Common myeloid progenitor, CD34-positive (primary cell): ENCODE measurements at regions not wholly inside any gene's neighbourhood (a gene's known extent, or its start where the extent isn't known, plus 50 kb on each side); places are given as distances from the start of the nearest gene placed in this dataset.

Experiments used
- CTCF ChIA-PET: fragments of 350-600 bp; sonication (Branson Sonifier 250); formaldehyde crosslinking; loops from one replicate; lab custom pipeline; 2021; ENCODE audit warnings: antibody characterized with exemption; lab: Charles Lee
- POLR2A ChIA-PET: fragments of 350-600 bp; sonication (Branson Sonifier 250); formaldehyde crosslinking; loops from one replicate; lab custom pipeline; 2021; ENCODE audit warnings: antibody characterized with exemption; lab: Charles Lee
- DNase-seq, 3 donors: peaks; one replicate each; pipeline versions ENCODE4 v3.0.0 to v3.0.0-alpha.2; 2013
- H3K27ac ChIP-seq, 2 experiments: 1 replicate in 1 of 2; 2 replicates in 1 of 2; pipeline ENCODE4 v1.7.0; 2013; ENCODE audit warnings: inconsistent platforms in 2 of 2, low read length in 2 of 2, mild to moderate bottlenecking in 2 of 2, low read depth in 1 of 2, moderate library complexity in 1 of 2; ENCODE audit not compliant: severe bottlenecking in 2 of 2, insufficient read depth in 1 of 2, poor library complexity in 1 of 2
- H3K27me3 ChIP-seq, 5 experiments: replicated peaks in 2 of 5; 1 replicate in 3 of 5; 2 replicates in 2 of 5; pipeline versions ENCODE4 v1.6.1 to v1.7.0; 2013; ENCODE audit warnings: low read length in 4 of 5, mild to moderate bottlenecking in 2 of 5, moderate library complexity in 2 of 5, inconsistent platforms in 1 of 5; ENCODE audit not compliant: insufficient read depth in 5 of 5, control insufficient read depth in 4 of 5
- H3K36me3 ChIP-seq, 4 experiments: 1 replicate in 2 of 4; 2 replicates in 2 of 4; pipeline versions ENCODE4 v1.6.1 to v1.7.0; 2013; ENCODE audit warnings: low read length in 3 of 4, control low read depth in 1 of 4, mild to moderate bottlenecking in 1 of 4; ENCODE audit not compliant: control insufficient read depth in 4 of 4, insufficient read depth in 4 of 4
- H3K4me1 ChIP-seq, 4 experiments: 1 replicate in 3 of 4; 2 replicates in 1 of 4; pipeline versions ENCODE4 v1.6.1 to v1.7.1; 2013; ENCODE audit warnings: low read length in 3 of 4, mild to moderate bottlenecking in 3 of 4, control low read depth in 1 of 4, inconsistent platforms in 1 of 4, moderate library complexity in 1 of 4; ENCODE audit not compliant: control insufficient read depth in 4 of 4, insufficient read depth in 4 of 4; ENCODE audit errors: control extremely low read depth in 1 of 4
- H3K4me3 ChIP-seq, 7 experiments: 1 replicate in 4 of 7; 2 replicates in 3 of 7; pipeline versions ENCODE4 v1.5.1 to v1.7.0; 2013; ENCODE audit warnings: mild to moderate bottlenecking in 7 of 7, low read length in 6 of 7, moderate library complexity in 6 of 7, inconsistent platforms in 2 of 7, low read depth in 2 of 7, control low read depth in 1 of 7; ENCODE audit not compliant: insufficient read depth in 4 of 7, control insufficient read depth in 1 of 7; ENCODE audit errors: extremely low read depth in 1 of 7
- H3K9me3 ChIP-seq, 5 experiments: 1 replicate in 4 of 5; 2 replicates in 1 of 5; pipeline versions ENCODE4 v1.6.1 to v1.7.1; 2013; ENCODE audit warnings: low read length in 4 of 5, mild to moderate bottlenecking in 2 of 5, inconsistent platforms in 1 of 5, low read depth in 1 of 5, moderate library complexity in 1 of 5; ENCODE audit not compliant: control insufficient read depth in 4 of 5, insufficient read depth in 2 of 5; ENCODE audit errors: control extremely low read depth in 1 of 5
- WGBS: methylation state at CpG from one replicate; pipeline ENCODE4 v1.1.5; 2013; ENCODE audit not compliant: insufficient coverage; 5-methylcytosine and 5-hydroxymethylcytosine counted together

DNA sequence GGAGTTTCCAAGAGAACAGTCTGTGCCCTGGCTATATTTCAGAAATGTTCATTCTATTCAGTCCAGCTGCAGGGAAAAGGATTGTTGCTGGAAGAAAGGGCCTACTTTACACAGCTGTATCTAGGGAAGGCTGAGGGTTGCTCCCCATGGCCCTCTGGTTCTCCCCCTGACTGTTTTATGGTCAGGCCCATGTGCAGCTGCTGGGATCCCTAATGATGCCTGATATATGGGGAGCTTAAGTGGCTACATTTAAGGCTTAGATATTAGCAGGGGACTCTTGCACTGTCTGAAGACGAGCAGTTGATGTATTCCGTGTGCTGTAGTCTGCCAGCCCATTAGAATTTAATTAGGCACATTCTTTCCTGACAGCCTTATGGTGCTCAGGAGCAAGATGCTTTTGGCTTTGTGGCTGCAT, 72.0 kb downstream of the FAM43A start:
- no peak for DNase-seq
- H3K4me3 ChIP-seq, result no peak overlapping the region
- WGBS, result 67% methylated on average over 2 of the region's 2 CpGs
- no peaks in the 10 kb centered on the region for H3K36me3 ChIP-seq
- no peaks in the 10 kb centered on the region for H3K9me3 ChIP-seq
- CTCF ChIA-PET, result interaction anchor here (0.6 to 0.7 kb wide), 2 partner anchors 71 to 100 kb away, joined by 3 read pairs; no protein-coding TSS in a partner anchor
- no peak overlapping the region for H3K27ac ChIP-seq
- POLR2A ChIA-PET, result interaction anchor here (1.5 kb wide), 1 partner anchor 12 kb away, joined by 4 read pairs; no protein-coding TSS in a partner anchor
- H3K4me1 ChIP-seq, result peaks cover 0 to 2% (median 0%) of the 10 kb centered on the region in 4 experiments
- H3K27me3 ChIP-seq, result no peaks in the 10 kb centered on the region

- Histone ChIP-seq H3K27ac (no peak overlapping the region), H3K27me3 (no peaks in the 10 kb centered on the region), H3K9me3 (no peaks in the 10 kb centered on the region), H3K4me3 (no peak overlapping the region), H3K4me1 (peaks cover 0 to 2% (median 0%) of the 10 kb centered on the region in 4 experiments), H3K36me3 (no peaks in the 10 kb centered on the region)
- ChIA-PET POLR2A (no interaction called here), CTCF (no interaction called here)
- WGBS, result 100% methylated on average over 1 of the region's 2 CpGs
- no peak for DNase-seq
These were observed 73.0 kb downstream of the FAM43A start for GRCh38 chr3:194758716-194759115.

- Histone ChIP-seq H3K4me1 (peaks cover 0 to 2% (median 0%) of the 10 kb centered on the region in 4 experiments), H3K27me3 (no peaks in the 10 kb centered on the region), H3K36me3 (no peaks in the 10 kb centered on the region), H3K27ac (no peak overlapping the region), H3K9me3 (no peaks in the 10 kb centered on the region), H3K4me3 (no peak overlapping the region)
- ChIA-PET CTCF (no interaction called here), POLR2A (no interaction called here)
- 92% methylated on average over 3 of the region's 9 CpGs for WGBS
- DNase-seq, result no peak
These were observed 74.9 kb downstream of the FAM43A start for GRCh38 chr3:194760494-194761137.

GRCh38 chr3:194761384-194761783, 75.7 kb downstream of the FAM43A start:
- H3K4me1 ChIP-seq, result peaks cover 0 to 3% (median 0%) of the 10 kb centered on the region in 4 experiments
- CTCF ChIA-PET, result no interaction called here
- POLR2A ChIA-PET, result no interaction called here
- no peaks in the 10 kb centered on the region for H3K27me3 ChIP-seq
- H3K9me3 ChIP-seq, result no peaks in the 10 kb centered on the region
- no peak overlapping the region for H3K27ac ChIP-seq
- 90% methylated on average over 3 of the region's 3 CpGs for WGBS
- no peaks in the 10 kb centered on the region for H3K36me3 ChIP-seq
- no peak overlapping the region for H3K4me3 ChIP-seq
- no peak for DNase-seq

- peak in 2 of 3 donors; percentile 33 to 35 for DNase-seq
- ChIA-PET POLR2A (no interaction called here), CTCF (interaction anchor here (0.7 kb wide), 1 partner anchor 32 kb away, joined by 3 read pairs; no protein-coding TSS in a partner anchor)
- peaks cover 0 to 2% (median 0%) of the 10 kb centered on the region in 5 experiments for H3K27me3 ChIP-seq
- H3K4me3 ChIP-seq, result no peak overlapping the region
- WGBS, result 82% methylated on average over 3 of the region's 7 CpGs
- H3K4me1 ChIP-seq, result peaks cover 0 to 33% (median 17%) of the 10 kb centered on the region in 4 experiments
- no peak overlapping the region for H3K27ac ChIP-seq
- H3K36me3 ChIP-seq, result no peaks in the 10 kb centered on the region
- no peaks in the 10 kb centered on the region for H3K9me3 ChIP-seq
These were observed 81.2 kb downstream of the FAM43A start for GRCh38 chr3:194766845-194767244.

DNA sequence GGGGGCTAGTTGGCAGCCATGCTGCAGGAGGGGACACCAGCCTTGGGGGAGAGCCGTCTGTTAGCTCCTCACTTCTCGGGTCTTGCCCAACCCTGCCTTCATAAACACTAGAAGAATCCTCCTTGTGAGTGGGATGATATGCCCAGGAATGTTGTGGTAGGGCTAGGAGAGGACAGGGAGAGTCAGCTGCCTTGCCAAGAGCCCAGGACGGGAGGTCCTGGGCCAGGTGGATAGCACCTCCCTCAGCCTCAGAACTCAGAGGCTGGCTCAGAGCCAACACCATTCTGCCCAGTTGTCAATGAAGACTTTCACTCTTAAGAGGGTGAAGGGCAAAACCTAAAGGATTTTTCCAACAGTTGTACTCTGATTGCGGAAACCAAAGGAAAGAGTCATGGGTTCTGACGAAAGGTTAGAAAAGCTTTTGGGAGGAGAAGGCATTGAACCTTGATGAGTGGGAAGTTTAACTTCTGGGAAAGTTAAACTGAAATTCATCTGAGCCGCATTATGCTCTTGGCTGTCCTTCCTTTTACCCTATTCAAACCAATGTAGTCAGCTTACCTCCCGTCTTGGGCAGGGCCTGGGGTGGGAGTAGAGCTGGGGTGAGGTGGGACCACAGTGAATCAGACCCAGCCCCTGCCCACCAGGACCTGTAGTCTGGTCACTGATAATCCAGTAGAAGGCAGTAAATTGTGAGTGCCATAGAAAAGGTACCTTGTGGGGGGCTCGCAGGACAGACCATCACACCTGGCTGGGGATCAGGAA, 81.9 kb downstream of the FAM43A start:
- CTCF ChIA-PET, result interaction anchor here (0.7 kb wide), 1 partner anchor 32 kb away, joined by 3 read pairs; no protein-coding TSS in a partner anchor
- WGBS, result 98% methylated on average over 4 of the region's 8 CpGs
- Histone ChIP-seq H3K36me3 (no peaks in the 10 kb centered on the region), H3K4me1 (peaks cover 0 to 33% (median 17%) of the 10 kb centered on the region in 4 experiments), H3K9me3 (no peaks in the 10 kb centered on the region), H3K27ac (no peak overlapping the region), H3K4me3 (no peak overlapping the region), H3K27me3 (peaks cover 0 to 2% (median 0%) of the 10 kb centered on the region in 5 experiments)
- POLR2A ChIA-PET, result no interaction called here
- DNase-seq, result no peak

GRCh38 chr3:194768586-194768985, 82.9 kb downstream of the FAM43A start:
- Histone ChIP-seq H3K27ac (no peak overlapping the region), H3K27me3 (peaks cover 0 to 2% (median 0%) of the 10 kb centered on the region in 5 experiments), H3K4me1 (peaks cover 0 to 33% (median 17%) of the 10 kb centered on the region in 4 experiments), H3K9me3 (no peaks in the 10 kb centered on the region), H3K4me3 (peak overlapping the region in 2 of 7 experiments; percentile 8 to 26), H3K36me3 (no peaks in the 10 kb centered on the region)
- CTCF ChIA-PET, result no interaction called here
- POLR2A ChIA-PET, result interaction anchor here (0.5 to 1.3 kb wide), 3 partner anchors 11 to 82 kb away, joined by 4 to 5 read pairs (median 4); no protein-coding TSS in a partner anchor
- DNase-seq, result no peak
- WGBS, result 99% methylated on average over 8 of the region's 10 CpGs
